ENCODE measurements at regions not wholly inside any gene's neighbourhood (a gene's known extent, or its start where the extent isn't known, plus 50 kb on each side); places are given as distances from the start of the nearest gene placed in this dataset.

DNA sequence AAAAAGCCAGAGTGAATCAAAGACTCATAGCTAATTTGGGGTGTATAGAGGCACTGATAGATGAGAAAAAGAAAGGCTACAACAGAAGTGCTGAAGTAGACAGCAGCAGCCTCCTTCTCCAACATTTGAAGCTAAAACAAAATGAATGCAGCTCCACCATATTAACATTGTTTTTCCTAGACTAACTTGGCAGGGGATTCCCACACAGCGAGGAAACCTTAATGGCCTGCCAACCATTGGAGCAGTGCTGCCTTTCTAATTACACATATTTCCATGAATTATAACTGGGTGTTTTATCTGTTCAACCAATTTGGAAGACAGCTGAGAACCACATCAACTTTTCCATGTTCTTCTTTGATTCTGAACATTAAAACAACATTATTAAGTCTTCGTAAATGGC lies 478.6 kb downstream of the LIG4 start:
- Histone ChIP-seq H3K27me3 (no peaks in the 10 kb centered on the region), H3K4me3 (no peak overlapping the region), H3K36me3 (no peaks in the 10 kb centered on the region), H3K9me3 (no peaks in the 10 kb centered on the region), H3K4me1 (no peaks in the 10 kb centered on the region), H3K27ac (no peak overlapping the region)
- 56 to 93% (median 74%) methylated on average over 2 of the region's 2 CpGs for WGBS, 5 donors
- intact Hi-C loops (cut with DNase I; ENCODE audit: low total_unique reads): no loop called here
- TF ChIP-seq POLR2A (IDR thresholded peaks at IDR 0.05) (no peak), POLR2AphosphoS5 (IDR thresholded peaks at IDR 0.05) (no peak), CTCF (IDR thresholded peaks at IDR 0.05) (no peak), EP300 (IDR thresholded peaks at IDR 0.05) (no peak)
- no peak for DNase-seq

- no peaks in the 10 kb centered on the region for H3K36me3 ChIP-seq
- no peaks in the 10 kb centered on the region for H3K9me3 ChIP-seq
- 69 to 76% (median 74%) methylated on average over 11 of the region's 11 CpGs for WGBS, 5 donors
- no peaks in the 10 kb centered on the region for H3K27me3 ChIP-seq
- H3K27ac ChIP-seq: no peak overlapping the region
- TF ChIP-seq POLR2AphosphoS5 (IDR thresholded peaks at IDR 0.05) (no peak), POLR2A (IDR thresholded peaks at IDR 0.05) (no peak), EP300 (IDR thresholded peaks at IDR 0.05) (no peak), CTCF (IDR thresholded peaks at IDR 0.05) (no peak)
- H3K4me3 ChIP-seq: no peak overlapping the region
- no peak for DNase-seq
- intact Hi-C loops (cut with DNase I; ENCODE audit: low total_unique reads): no loop called here
- no peaks in the 10 kb centered on the region for H3K4me1 ChIP-seq
Measured at GRCh38 chr13:107736170-107736569, 479.2 kb downstream of the LIG4 start.

- WGBS, 5 donors: 55 to 69% (median 61%) methylated on average over 7 of the region's 7 CpGs
- Histone ChIP-seq H3K4me3 (no peak overlapping the region), H3K27ac (no peak overlapping the region), H3K27me3 (no peaks in the 10 kb centered on the region), H3K9me3 (no peaks in the 10 kb centered on the region), H3K36me3 (no peaks in the 10 kb centered on the region), H3K4me1 (no peaks in the 10 kb centered on the region)
- no peak for TF ChIP-seq EP300 (IDR thresholded peaks at IDR 0.05)
- TF ChIP-seq POLR2A (IDR thresholded peaks at IDR 0.05): no peak
- DNase-seq: peak in 1 of 2 donors; percentile 13
- intact Hi-C loops (cut with DNase I; ENCODE audit: low total_unique reads): no loop called here
Measured at GRCh38 chr13:107734891-107735625, 480.3 kb downstream of the LIG4 start.

GRCh38 chr13:107733276-107733675 lies 482.1 kb downstream of the LIG4 start:
- intact Hi-C loops (cut with DNase I; ENCODE audit: low total_unique reads): no loop called here
- no peak for TF ChIP-seq CTCF (IDR thresholded peaks at IDR 0.05)
- TF ChIP-seq POLR2A (IDR thresholded peaks at IDR 0.05): no peak
- TF ChIP-seq EP300 (IDR thresholded peaks at IDR 0.05): no peak
- TF ChIP-seq POLR2AphosphoS5 (IDR thresholded peaks at IDR 0.05): no peak
- no peak for DNase-seq

GRCh38 chr13:107730813-107731212 lies 484.5 kb downstream of the LIG4 start:
- no peaks in the 10 kb centered on the region for H3K9me3 ChIP-seq
- no peak overlapping the region for H3K27ac ChIP-seq
- H3K36me3 ChIP-seq: no peaks in the 10 kb centered on the region
- H3K27me3 ChIP-seq: no peaks in the 10 kb centered on the region
- no peak for DNase-seq
- no peaks in the 10 kb centered on the region for H3K4me1 ChIP-seq
- intact Hi-C loops (cut with DNase I; ENCODE audit: low total_unique reads): no loop called here
- 76 to 85% (median 83%) methylated on average over 6 of the region's 6 CpGs for WGBS, 5 donors
- H3K4me3 ChIP-seq: no peak overlapping the region
- TF ChIP-seq POLR2A (IDR thresholded peaks at IDR 0.05) (no peak), CTCF (IDR thresholded peaks at IDR 0.05) (no peak), POLR2AphosphoS5 (IDR thresholded peaks at IDR 0.05) (no peak), EP300 (IDR thresholded peaks at IDR 0.05) (no peak)

More at GRCh38 chr13:107733276-107733675, 482.1 kb downstream of the LIG4 start:
- H3K36me3 ChIP-seq: no peaks in the 10 kb centered on the region
- H3K4me1 ChIP-seq: no peaks in the 10 kb centered on the region
- H3K27ac ChIP-seq: no peak overlapping the region
- H3K27me3 ChIP-seq: no peaks in the 10 kb centered on the region
- no peak overlapping the region for H3K4me3 ChIP-seq
- H3K9me3 ChIP-seq: no peaks in the 10 kb centered on the region
